ENCODE measurements at regions not wholly inside any gene's neighbourhood (a gene's known extent, or its start where the extent isn't known, plus 50 kb on each side); places are given as distances from the start of the nearest gene placed in this dataset.

- TF ChIP-seq POLR2A (IDR thresholded peaks at IDR 0.05; ENCODE audit: low read depth, low read length) (no peak), EZH2 (IDR thresholded peaks at IDR 0.05; ENCODE audit: borderline replicate concordance, low read depth, low read length, severe bottlenecking) (no peak), CTCF (IDR thresholded peaks at IDR 0.05; ENCODE audit: extremely low read depth in 1 of 2, insufficient read depth in 1 of 2, low read depth in 1 of 2, low read length in 2 of 2) (no peak), MAX (IDR thresholded peaks at IDR 0.05; ENCODE audit: insufficient read depth, insufficient read length) (no peak), JUN (IDR thresholded peaks at IDR 0.05; ENCODE audit: borderline replicate concordance, insufficient read depth, insufficient read length, low read depth) (no peak), MYC (IDR thresholded peaks at IDR 0.05; ENCODE audit: low read depth, low read length) (no peak), POLR2AphosphoS5 (IDR thresholded peaks at IDR 0.05; ENCODE audit: insufficient read depth, low read depth, low read length) (no peak), GATA2 (IDR thresholded peaks at IDR 0.05; ENCODE audit: insufficient read depth, insufficient read length, low read depth, low read length) (no peak), FOS (IDR thresholded peaks at IDR 0.05; ENCODE audit: borderline replicate concordance, insufficient read depth, low read length) (no peak)
Observed at GRCh38 chr17:55620945-55621344, 101.7 kb downstream of the TMEM100 start.
